Endodermal cell (in vitro differentiated cells): ENCODE measurements at regions not wholly inside any gene's neighbourhood (a gene's known extent, or its start where the extent isn't known, plus 50 kb on each side); places are given as distances from the start of the nearest gene placed in this dataset.

Experiments
- DNase-seq: peaks from one replicate; pipeline ENCODE4 v3.0.0-alpha.2; 2017
- H3K27ac ChIP-seq: 2 replicates; pipeline ENCODE4 v1.5.1; 2013; ENCODE audit warnings: mild to moderate bottlenecking, low read depth, low read length, moderate library complexity
- H3K27me3 ChIP-seq: 2 replicates; pipeline ENCODE4 v1.6.1; 2013; ENCODE audit warnings: mild to moderate bottlenecking, low read length, moderate library complexity; ENCODE audit not compliant: insufficient read depth, control insufficient read depth, poor library complexity, severe bottlenecking
- H3K36me3 ChIP-seq: 2 replicates; pipeline ENCODE4 v1.7.0; 2013; ENCODE audit warnings: mild to moderate bottlenecking, low read length, moderate library complexity; ENCODE audit not compliant: control insufficient read depth, insufficient read depth
- H3K4me1 ChIP-seq: one replicate; pipeline ENCODE4 v1.7.0; 2013; ENCODE audit warnings: low read length; ENCODE audit not compliant: control insufficient read depth, insufficient read depth
- H3K4me3 ChIP-seq: 2 replicates; pipeline ENCODE4 v1.5.1; 2013; ENCODE audit warnings: mild to moderate bottlenecking, low read length, moderate library complexity
- H3K9ac ChIP-seq: 2 replicates; pipeline ENCODE4 v1.6.1; 2013; ENCODE audit warnings: mild to moderate bottlenecking, low read length, moderate library complexity; ENCODE audit not compliant: poor library complexity, severe bottlenecking; ENCODE audit errors: extremely low read depth
- H3K9me3 ChIP-seq: 2 replicates; pipeline ENCODE4 v1.6.1; 2013; ENCODE audit warnings: mild to moderate bottlenecking, low read length, moderate library complexity; ENCODE audit not compliant: control insufficient read depth
- H3K27ac Mint-ChIP-seq: 2 replicates; pipeline ENCODE4 v1.8.0; 2020; ENCODE audit warnings: mixed read lengths
- H3K27me3 Mint-ChIP-seq: 2 replicates; pipeline ENCODE4 v1.8.0; 2021; ENCODE audit warnings: mild to moderate bottlenecking, mixed read lengths; ENCODE audit not compliant: insufficient read depth
- H3K36me3 Mint-ChIP-seq: 2 replicates; pipeline ENCODE4 v1.8.0; 2020; ENCODE audit warnings: low read depth, mixed read lengths
- H3K4me1 Mint-ChIP-seq: 2 replicates; pipeline ENCODE4 v1.8.0; 2020; ENCODE audit warnings: mixed read lengths
- H3K4me3 Mint-ChIP-seq: 2 replicates; pipeline ENCODE4 v1.8.0; 2020; ENCODE audit warnings: mild to moderate bottlenecking, moderate library complexity, mixed read lengths
- H3K9me3 Mint-ChIP-seq: 2 replicates; pipeline ENCODE4 v1.8.0; 2020; ENCODE audit warnings: mild to moderate bottlenecking, mixed read lengths
- CTCF ChIP-seq: fragments of 200-600 bp; sonication (generic); conservative IDR thresholded peaks from 2 replicates; pipeline ENCODE4 v1.5.0; 2021; ENCODE audit warnings: antibody characterized with exemption, mild to moderate bottlenecking
- WGBS, 2 experiments: methylation state at CpG; one replicate each; pipeline versions ENCODE4 v1.1.5 to v1.1.7; 2013; ENCODE audit warnings: missing lambda C conversion rate in 2 of 2, mixed read lengths in 1 of 2; ENCODE audit not compliant: insufficient coverage in 1 of 2, insufficient read length in 1 of 2; 5-methylcytosine and 5-hydroxymethylcytosine counted together

- Mint-ChIP-seq H3K4me1 (peaks cover 8% of the 10 kb centered on the region), H3K27me3 (no peaks in the 10 kb centered on the region), H3K9me3 (peaks cover 3% of the 10 kb centered on the region), H3K36me3 (no peaks in the 10 kb centered on the region), H3K27ac (no peak overlapping the region), H3K4me3 (no peak overlapping the region)
- Histone ChIP-seq H3K4me3 (no peak overlapping the region), H3K36me3 (no peaks in the 10 kb centered on the region), H3K9ac (no peak overlapping the region), H3K4me1 (no peaks in the 10 kb centered on the region), H3K27me3 (no peaks in the 10 kb centered on the region), H3K9me3 (no peaks in the 10 kb centered on the region), H3K27ac (no peak overlapping the region)
- DNase-seq, result no peak
- WGBS, 2 experiments, result 88 to 94% methylated on average over 5 of the region's 5 CpGs
- TF ChIP-seq CTCF, result no peak
Measured at GRCh38 chr2:226358688-226359087, 440.9 kb downstream of the IRS1 start.

GRCh38 chr2:226357816-226358215 lies 441.8 kb downstream of the IRS1 start:
- WGBS, 2 experiments, result 91 to 92% methylated on average over 5 of the region's 5 CpGs
- peaks cover 5% of the 10 kb centered on the region for H3K4me1 Mint-ChIP-seq

GRCh38 chr2:226355600-226355999 lies 444.0 kb downstream of the IRS1 start:
- Histone ChIP-seq H3K9me3 (no peaks in the 10 kb centered on the region), H3K9ac (no peak overlapping the region), H3K4me1 (no peaks in the 10 kb centered on the region), H3K27ac (no peak overlapping the region), H3K36me3 (no peaks in the 10 kb centered on the region), H3K27me3 (no peaks in the 10 kb centered on the region), H3K4me3 (no peak overlapping the region)
- H3K4me3 Mint-ChIP-seq, result no peak overlapping the region
- no peak for TF ChIP-seq CTCF
- no peaks in the 10 kb centered on the region for H3K27me3 Mint-ChIP-seq
- H3K9me3 Mint-ChIP-seq, result no peaks in the 10 kb centered on the region
- H3K36me3 Mint-ChIP-seq, result no peaks in the 10 kb centered on the region
- peaks cover 7% of the 10 kb centered on the region for H3K4me1 Mint-ChIP-seq
- no peak overlapping the region for H3K27ac Mint-ChIP-seq
- no peak for DNase-seq

More at GRCh38 chr2:226357816-226358215, 441.8 kb downstream of the IRS1 start:
- Histone ChIP-seq H3K4me1 (no peaks in the 10 kb centered on the region), H3K4me3 (no peak overlapping the region), H3K27me3 (no peaks in the 10 kb centered on the region), H3K27ac (no peak overlapping the region), H3K9me3 (no peaks in the 10 kb centered on the region), H3K36me3 (no peaks in the 10 kb centered on the region), H3K9ac (no peak overlapping the region)
- Mint-ChIP-seq H3K4me3 (no peak overlapping the region), H3K27ac (no peak overlapping the region), H3K9me3 (peaks cover 3% of the 10 kb centered on the region), H3K36me3 (no peaks in the 10 kb centered on the region), H3K27me3 (no peaks in the 10 kb centered on the region)
- no peak for TF ChIP-seq CTCF
- DNase-seq, result no peak
